Uterus (tissue), 3 donors: ENCODE measurements at regions not wholly inside any gene's neighbourhood (a gene's known extent, or its start where the extent isn't known, plus 50 kb on each side); places are given as distances from the start of the nearest gene placed in this dataset. TPM values are rescaled to one million over a fixed set of nuclear protein-coding genes. Genes with fewer than 3 reads are reported as not detected.

Source experiments
- DNase-seq, 2 donors: peaks; one replicate each; pipeline ENCODE4 v3.0.0-alpha.2; 2019 to 2020
- H3K27ac ChIP-seq, 2 donors: fragments of 200-600 bp; sonication (generic); 1 replicate in 1 of 2; 2 replicates in 1 of 2; pipeline ENCODE4 v1.5.1; 2016 to 2018
- H3K27me3 ChIP-seq, 2 donors: fragments of 200-600 bp; sonication (generic); one replicate each; pipeline ENCODE4 v1.5.1; 2018 to 2019; ENCODE audit warnings: control low read depth in 1 of 2
- H3K36me3 ChIP-seq, 2 donors: fragments of 200-600 bp; sonication (generic); one replicate each; pipeline ENCODE4 v1.5.1; 2019; ENCODE audit warnings: control low read depth in 1 of 2
- H3K4me1 ChIP-seq, 2 donors: fragments of 200-600 bp; sonication (generic); one replicate each; pipeline ENCODE4 v1.5.1; 2018 to 2019; ENCODE audit warnings: control low read depth in 1 of 2
- H3K4me3 ChIP-seq, 2 donors: fragments of 200-600 bp; sonication (generic); 1 replicate in 1 of 2; 2 replicates in 1 of 2; pipeline ENCODE4 v1.5.1; 2018 to 2019; ENCODE audit warnings: mild to moderate bottlenecking in 1 of 2
- H3K9me3 ChIP-seq, 2 donors: fragments of 200-600 bp; sonication (generic); one replicate each; pipeline ENCODE4 v1.5.1; 2019; ENCODE audit warnings: control low read depth in 1 of 2
- POLR2A ChIP-seq, 2 donors: fragments of 450-650 bp; IDR thresholded peaks; one replicate each; pipeline ENCODE4 v1.6.1; 2016; ENCODE audit warnings: antibody characterized with exemption in 2 of 2, mild to moderate bottlenecking in 1 of 2, moderate library complexity in 1 of 2
- intact Hi-C: fragments of 100-400 bp; cut with DNase I; formaldehyde crosslinking; loops from one replicate; pipeline ENCODE4 v1.15.1; 2023; ENCODE audit warnings: low total_unique reads
- small RNA-seq: library from RNA; depleted of rRNA; stranded (forward); fragments of <200 nt; gene quantifications from one replicate; pipeline ENCODE3, GENCODE V24; 2016
- TF ChIP-seq, protein P1 (sequence below), 4 experiments: fragments of 200-600 bp in 2 of 4; fragments of 450-650 bp in 2 of 4; sonication (generic) in 2 of 4; IDR thresholded peaks; one replicate each; pipeline ENCODE4 v1.5.1; 2016 to 2019; ENCODE audit warnings: antibody characterized with exemption in 4 of 4, mild to moderate bottlenecking in 2 of 4, moderate library complexity in 1 of 4
- donor health status: DM: yes; HTN: yes; CAD: no.

DNA sequence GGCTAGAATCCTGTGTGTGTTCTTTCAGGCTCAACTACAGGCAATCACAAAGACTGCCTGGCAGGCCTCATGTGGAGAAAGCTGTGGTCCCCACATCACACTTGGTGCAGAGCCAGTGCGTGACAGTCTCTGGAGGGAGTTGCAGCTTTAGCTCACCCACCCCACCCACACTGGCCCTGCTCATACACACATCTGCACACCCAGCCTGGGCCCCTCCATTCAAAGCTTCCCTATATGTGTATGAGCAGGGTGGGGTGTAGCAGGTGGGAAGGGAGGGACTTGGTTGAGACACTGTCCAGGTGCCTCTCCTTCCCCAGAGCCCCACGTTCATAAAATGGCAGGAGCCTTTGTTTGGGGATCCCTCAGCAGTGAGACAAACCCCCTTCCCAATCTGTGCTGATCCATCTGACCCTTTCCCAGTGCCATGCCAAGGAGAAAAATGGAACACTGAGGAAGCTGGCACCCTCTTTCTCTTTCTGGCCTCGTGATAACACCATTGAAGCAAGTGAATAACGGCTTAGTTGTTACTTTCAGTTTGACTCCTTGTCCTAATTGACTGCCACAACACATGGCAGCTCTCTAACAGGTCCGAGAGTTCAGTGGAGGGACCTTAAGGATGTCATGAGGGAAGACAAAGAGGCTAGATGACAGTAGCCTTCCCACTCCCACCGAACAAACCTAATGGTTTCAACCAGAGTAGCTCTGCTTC is 53.8 kb upstream of the NRSN1 start:
- H3K27me3 ChIP-seq: no peaks in the 10 kb centered on the region
- no peaks in the 10 kb centered on the region for H3K36me3 ChIP-seq
- no peaks in the 10 kb centered on the region for H3K4me1 ChIP-seq
- H3K4me3 ChIP-seq: no peak overlapping the region
- intact Hi-C loops: no loop called here
- no peaks in the 10 kb centered on the region for H3K9me3 ChIP-seq
- TF ChIP-seq POLR2A (IDR thresholded peaks at IDR 0.05): no peak
- TF ChIP-seq, protein P1, sequence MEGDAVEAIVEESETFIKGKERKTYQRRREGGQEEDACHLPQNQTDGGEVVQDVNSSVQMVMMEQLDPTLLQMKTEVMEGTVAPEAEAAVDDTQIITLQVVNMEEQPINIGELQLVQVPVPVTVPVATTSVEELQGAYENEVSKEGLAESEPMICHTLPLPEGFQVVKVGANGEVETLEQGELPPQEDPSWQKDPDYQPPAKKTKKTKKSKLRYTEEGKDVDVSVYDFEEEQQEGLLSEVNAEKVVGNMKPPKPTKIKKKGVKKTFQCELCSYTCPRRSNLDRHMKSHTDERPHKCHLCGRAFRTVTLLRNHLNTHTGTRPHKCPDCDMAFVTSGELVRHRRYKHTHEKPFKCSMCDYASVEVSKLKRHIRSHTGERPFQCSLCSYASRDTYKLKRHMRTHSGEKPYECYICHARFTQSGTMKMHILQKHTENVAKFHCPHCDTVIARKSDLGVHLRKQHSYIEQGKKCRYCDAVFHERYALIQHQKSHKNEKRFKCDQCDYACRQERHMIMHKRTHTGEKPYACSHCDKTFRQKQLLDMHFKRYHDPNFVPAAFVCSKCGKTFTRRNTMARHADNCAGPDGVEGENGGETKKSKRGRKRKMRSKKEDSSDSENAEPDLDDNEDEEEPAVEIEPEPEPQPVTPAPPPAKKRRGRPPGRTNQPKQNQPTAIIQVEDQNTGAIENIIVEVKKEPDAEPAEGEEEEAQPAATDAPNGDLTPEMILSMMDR (IDR thresholded peaks at IDR 0.05): no peak
- DNase-seq: no peak
- no peak overlapping the region for H3K27ac ChIP-seq

DNA sequence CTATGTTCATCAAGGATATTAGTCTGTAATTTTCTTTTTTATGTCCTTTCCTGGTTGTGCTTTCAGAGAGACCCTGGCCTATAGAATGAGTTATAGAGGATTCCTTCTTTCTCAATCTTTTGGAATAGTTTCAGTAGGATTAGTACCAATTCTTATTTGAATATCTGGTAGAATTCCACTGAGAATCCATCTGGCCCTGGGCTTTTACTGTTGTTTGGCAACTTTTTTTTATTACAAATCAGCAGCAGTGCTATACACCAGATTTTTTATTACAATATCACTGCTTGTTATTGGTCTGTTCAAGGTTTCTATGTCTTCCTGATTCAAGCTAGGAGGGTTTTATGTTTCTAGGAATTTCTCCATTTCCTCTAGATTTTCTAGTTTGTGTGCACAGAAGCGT is 50.0 kb upstream of the NRSN1 start:
- intact Hi-C loops: no loop called here
- H3K9me3 ChIP-seq: no peaks in the 10 kb centered on the region
- no peak overlapping the region for H3K4me3 ChIP-seq
- H3K36me3 ChIP-seq: no peaks in the 10 kb centered on the region
- no peak for DNase-seq
- no peaks in the 10 kb centered on the region for H3K27me3 ChIP-seq
- TF ChIP-seq, protein P1 (IDR thresholded peaks at IDR 0.05): no peak
- TF ChIP-seq POLR2A (IDR thresholded peaks at IDR 0.05): no peak
- no peak overlapping the region for H3K27ac ChIP-seq
- no peaks in the 10 kb centered on the region for H3K4me1 ChIP-seq

Small RNAs in the stretch of these regions (small RNA-seq; reads per million reads assigned to genes)
- gene AL133270.1 (not detected), gene RNU6-1060P (not detected), gene SPTLC1P2 (not detected)
